Islet of Langerhans (tissue), 1 donor: ENCODE measurements at regions not wholly inside any gene's neighbourhood (a gene's known extent, or its start where the extent isn't known, plus 50 kb on each side); places are given as distances from the start of the nearest gene placed in this dataset.
"Not testable (repeated sequence)": the region's sequence is repeated elsewhere in the genome, so short reads cannot be mapped to it uniquely, and the experiment has no call there.

Experiments used
- FAIRE-seq: peaks from one replicate; lab custom pipeline; 2011; peaks lifted over from hg19 to GRCh38; lab: Jason Lieb, UNC

- peak; percentile 56 for FAIRE-seq
Measured at GRCh38 chr17:20944014-20944865, 98.6 kb downstream of the USP22 start.

- not testable (repeated sequence) for FAIRE-seq
Measured at GRCh38 chr17:20947708-20948107, 95.1 kb downstream of the USP22 start.

- FAIRE-seq, result no peak
Measured at GRCh38 chr17:20948984-20949777, 93.6 kb downstream of the USP22 start.
